Astrocyte of the spinal cord (primary cell): ENCODE measurements at regions not wholly inside any gene's neighbourhood (a gene's known extent, or its start where the extent isn't known, plus 50 kb on each side); places are given as distances from the start of the nearest gene placed in this dataset.
"Not testable (repeated sequence)": the region's sequence is repeated elsewhere in the genome, so short reads cannot be mapped to it uniquely, and the experiment has no call there.

Source experiments
- DNase-seq: peaks from one replicate; pipeline ENCODE4 v3.0.0; 2011; ENCODE audit warnings: low read depth, low spot score
- H3K4me3 ChIP-seq: 2 replicates; pipeline ENCODE4 v1.5.1; 2011; ENCODE audit warnings: low read depth, mild to moderate bottlenecking, low read length, moderate library complexity
- CTCF ChIP-seq: IDR thresholded peaks from 2 replicates; pipeline ENCODE4 v1.5.1; 2012; ENCODE audit warnings: low read depth, mild to moderate bottlenecking, low read length, inconsistent platforms
- in situ Hi-C: cut with HindIII; loops from 2 replicates; pipeline ENCODE4 v1.10.0; 2017; ENCODE audit warnings: low sequenced_read_pairs

GRCh38 chr3:18207226-18207625 is 217.9 kb downstream of the SATB1 start:
- no peak overlapping the region for H3K4me3 ChIP-seq
- in situ Hi-C loops: no loop called here
- DNase-seq: no peak
- TF ChIP-seq CTCF: no peak

GRCh38 chr3:18205701-18206100 is 219.4 kb downstream of the SATB1 start:
- H3K4me3 ChIP-seq, DNase-seq, in situ Hi-C loops: not testable (repeated sequence)

GRCh38 chr3:18201315-18201714 is 223.8 kb downstream of the SATB1 start:
- in situ Hi-C loops: no loop called here
- no peak for TF ChIP-seq CTCF
- no peak overlapping the region for H3K4me3 ChIP-seq
- no peak for DNase-seq

- DNase-seq: no peak
- TF ChIP-seq CTCF: no peak
- in situ Hi-C loops: no loop called here
- H3K4me3 ChIP-seq: no peak overlapping the region
These were observed 225.4 kb downstream of the SATB1 start for GRCh38 chr3:18199757-18200156.

- in situ Hi-C loops: no loop called here
These were observed 229.3 kb downstream of the SATB1 start for GRCh38 chr3:18195836-18196235.

GRCh38 chr3:18194431-18194830 is 230.7 kb downstream of the SATB1 start:
- in situ Hi-C loops: no loop called here
- no peak for DNase-seq

More at GRCh38 chr3:18195836-18196235, 229.3 kb downstream of the SATB1 start:
- no peak for DNase-seq
- no peak overlapping the region for H3K4me3 ChIP-seq
- no peak for TF ChIP-seq CTCF

GRCh38 chr3:18190646-18191045 is 234.5 kb downstream of the SATB1 start:
- peak; percentile 60 for DNase-seq
- in situ Hi-C loops: no loop called here
- no peak for TF ChIP-seq CTCF

More at GRCh38 chr3:18194431-18194830, 230.7 kb downstream of the SATB1 start:
- no peak for TF ChIP-seq CTCF
- H3K4me3 ChIP-seq: no peak overlapping the region

More at GRCh38 chr3:18190646-18191045, 234.5 kb downstream of the SATB1 start:
- H3K4me3 ChIP-seq: no peak overlapping the region
